NCI-H128 (cell line): ENCODE measurements at regions not wholly inside any gene's neighbourhood (a gene's known extent, or its start where the extent isn't known, plus 50 kb on each side); places are given as distances from the start of the nearest gene placed in this dataset.

Experiments
- DNase-seq: peaks from one replicate; lab custom pipeline; 2025; ENCODE audit not compliant: unreplicated experiment; lab: John Stamatoyannopoulos, UW

- no peak for DNase-seq
Observed at GRCh38 chr16:7185689-7186088, 147.0 kb upstream of the RBFOX1 start.

GRCh38 chr16:7185165-7185564 lies 147.5 kb upstream of the RBFOX1 start:
- no peak for DNase-seq

- no peak for DNase-seq
Observed at GRCh38 chr16:7183768-7184167, 148.9 kb upstream of the RBFOX1 start.

- DNase-seq: no peak
Observed at GRCh38 chr16:7182510-7183109, 150.0 kb upstream of the RBFOX1 start.

DNA sequence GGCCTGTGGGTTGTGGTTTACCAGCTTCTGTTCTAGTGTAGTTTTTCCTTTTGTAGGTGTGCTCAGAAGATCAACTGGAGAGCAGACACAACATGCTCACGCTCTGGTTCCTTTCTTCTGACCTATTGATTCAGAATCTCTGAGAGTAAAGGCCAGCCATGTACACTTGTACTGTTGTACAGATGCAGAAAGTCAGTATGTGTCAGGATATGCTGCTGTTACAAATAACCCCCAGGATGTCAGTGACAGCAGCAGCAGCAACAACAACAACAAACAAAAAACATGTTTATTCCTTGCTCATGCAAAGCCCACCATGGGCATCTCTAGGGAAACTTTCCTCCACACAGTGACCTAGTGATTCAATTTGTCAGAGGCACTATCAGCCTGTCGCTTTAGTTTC lies 154.8 kb upstream of the RBFOX1 start:
- DNase-seq: no peak

- no peak for DNase-seq
Observed at GRCh38 chr16:7171151-7171550, 161.5 kb upstream of the RBFOX1 start.

GRCh38 chr16:7167626-7168025 lies 165.0 kb upstream of the RBFOX1 start:
- no peak for DNase-seq

DNA sequence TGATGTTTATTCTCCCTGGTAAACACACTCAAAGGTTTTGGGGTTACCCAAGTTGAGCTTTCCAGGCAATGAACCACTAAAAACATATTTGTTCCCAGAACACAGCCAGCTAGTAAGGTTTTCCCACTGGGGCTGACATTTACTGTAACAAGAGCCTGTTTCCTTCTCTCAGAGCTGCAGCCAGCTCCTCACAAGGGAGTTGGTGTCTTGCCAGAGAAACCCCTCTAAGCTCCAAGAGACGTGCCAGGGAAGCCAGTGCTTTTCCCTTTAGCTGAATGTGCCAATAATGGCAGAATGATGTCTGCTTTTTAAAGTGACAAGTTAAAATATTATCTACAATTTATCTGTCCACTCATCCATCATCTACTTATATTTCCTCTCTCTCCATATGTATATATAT lies 170.8 kb upstream of the RBFOX1 start:
- no peak for DNase-seq

GRCh38 chr16:7160093-7160492 lies 172.6 kb upstream of the RBFOX1 start:
- no peak for DNase-seq

GRCh38 chr16:7158481-7158880 lies 174.2 kb upstream of the RBFOX1 start:
- DNase-seq: no peak

DNA sequence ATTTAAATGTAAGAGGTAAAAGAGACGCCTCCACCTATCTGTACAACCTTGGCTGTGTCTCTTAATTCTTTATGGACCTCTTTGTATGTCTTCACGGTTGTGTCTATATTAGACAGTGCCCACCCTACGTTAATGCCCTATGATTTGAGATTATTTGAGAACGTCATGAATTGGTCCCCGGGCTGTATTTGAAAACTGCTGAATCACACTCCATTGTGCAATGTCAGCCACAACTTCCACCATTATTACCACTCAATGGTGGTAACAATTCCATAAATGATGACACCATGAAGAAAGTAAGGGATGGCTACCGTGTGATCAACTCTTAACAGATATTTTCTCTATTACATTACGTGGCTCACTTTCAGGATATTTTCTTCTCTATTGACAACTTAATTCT lies 182.4 kb upstream of the RBFOX1 start:
- no peak for DNase-seq

GRCh38 chr16:7148606-7149005 lies 184.0 kb upstream of the RBFOX1 start:
- DNase-seq: no peak

- no peak for DNase-seq
Observed at GRCh38 chr16:7140899-7141298, 191.7 kb upstream of the RBFOX1 start.

DNA sequence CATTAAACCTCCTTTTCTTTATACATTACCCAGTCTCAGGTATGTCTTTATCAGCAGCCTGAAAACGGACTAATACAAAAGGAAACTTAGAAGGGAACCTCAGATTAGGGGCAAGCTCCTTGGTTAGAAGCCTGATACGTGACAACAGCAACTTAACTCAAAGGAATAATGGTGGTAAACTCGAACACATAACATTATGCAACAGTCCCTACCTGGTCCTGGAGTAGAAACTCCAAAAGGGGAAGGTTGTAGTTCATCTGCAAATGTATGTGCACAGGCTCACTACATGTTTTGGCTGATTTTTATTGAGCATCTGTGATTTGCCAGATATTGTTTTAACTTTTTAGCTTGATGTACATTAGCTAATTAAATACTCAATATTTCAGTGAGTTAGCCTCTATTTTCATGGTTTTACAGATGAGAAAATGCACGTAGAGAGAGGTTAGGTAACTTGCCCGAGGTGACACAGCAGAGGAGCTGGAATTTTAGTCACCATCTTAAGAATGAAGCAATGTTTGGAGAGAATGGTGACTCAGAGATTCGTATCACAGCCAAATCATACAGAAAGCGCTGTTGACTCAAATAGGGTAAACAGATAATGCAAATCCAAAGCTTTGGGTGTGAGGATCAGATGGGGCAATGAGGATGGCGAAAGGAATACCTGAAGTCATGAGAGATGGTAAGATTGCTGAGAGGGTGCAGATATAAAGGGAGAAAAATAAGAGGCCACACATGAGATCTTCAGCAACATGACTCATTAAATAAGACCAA lies 194.9 kb upstream of the RBFOX1 start:
- no peak for DNase-seq

DNA sequence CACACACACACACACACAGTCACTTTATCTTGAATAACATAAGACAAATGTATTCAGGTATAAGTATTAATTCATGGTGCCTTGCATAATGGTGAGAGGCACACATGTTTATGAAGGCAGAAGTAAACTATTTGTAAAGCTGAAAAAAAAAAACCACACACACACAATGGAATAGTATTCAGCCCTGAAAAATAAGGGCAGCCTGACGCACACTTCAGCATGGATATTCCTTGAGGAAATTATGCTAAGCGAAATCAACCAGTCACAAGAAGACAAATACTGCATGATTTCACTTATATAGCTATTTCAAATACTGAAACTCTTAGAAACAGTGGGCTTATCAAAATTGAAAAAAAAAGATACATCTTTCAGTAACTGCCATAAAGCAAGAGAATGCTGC lies 200.2 kb upstream of the RBFOX1 start:
- no peak for DNase-seq

GRCh38 chr16:7124701-7125100 lies 207.9 kb upstream of the RBFOX1 start:
- DNase-seq: no peak

DNA sequence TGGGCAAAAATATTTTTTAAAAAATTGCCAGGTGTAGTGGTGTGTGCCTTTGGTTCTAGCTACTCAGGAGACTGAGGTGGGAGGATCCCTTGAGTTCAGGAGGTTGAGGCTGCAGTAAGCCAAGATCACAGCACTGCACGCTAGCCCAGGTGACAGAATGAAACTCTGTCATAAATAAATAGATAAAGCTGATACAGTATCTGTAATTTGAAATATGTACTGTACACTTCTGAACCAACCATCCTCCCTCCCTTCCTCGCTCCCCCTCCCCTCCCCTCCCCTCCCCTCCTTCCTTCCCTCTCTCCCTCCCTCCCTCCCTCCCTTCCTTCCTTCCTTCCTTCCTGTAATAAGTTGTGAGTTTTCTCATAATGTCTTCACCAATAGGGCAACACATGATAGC lies 208.4 kb upstream of the RBFOX1 start:
- no peak for DNase-seq

DNA sequence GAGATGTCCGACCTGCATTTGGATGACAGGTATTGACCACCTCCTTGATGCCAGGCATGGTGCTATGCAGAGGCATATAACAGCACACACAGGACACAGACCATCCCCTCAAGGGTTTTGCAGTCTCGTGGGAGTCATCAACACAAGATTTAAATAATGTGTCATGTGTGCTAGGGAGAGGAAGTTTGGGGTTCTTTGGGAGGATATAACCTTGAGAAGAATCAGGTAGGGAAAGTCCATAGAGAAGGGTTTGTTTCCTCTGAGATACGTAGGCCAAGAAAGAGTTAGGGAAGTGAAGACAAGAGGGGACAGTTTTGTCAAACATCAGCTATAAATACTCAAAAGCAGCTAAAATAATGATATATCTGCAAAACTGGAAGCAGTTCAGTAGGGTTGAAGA lies 215.9 kb upstream of the RBFOX1 start:
- no peak for DNase-seq

- DNase-seq: no peak
Observed at GRCh38 chr16:7115898-7116297, 216.7 kb upstream of the RBFOX1 start.

- no peak for DNase-seq
Observed at GRCh38 chr16:7113949-7114348, 218.7 kb upstream of the RBFOX1 start.

- no peak for DNase-seq
Observed at GRCh38 chr16:7113395-7113794, 219.2 kb upstream of the RBFOX1 start.

DNA sequence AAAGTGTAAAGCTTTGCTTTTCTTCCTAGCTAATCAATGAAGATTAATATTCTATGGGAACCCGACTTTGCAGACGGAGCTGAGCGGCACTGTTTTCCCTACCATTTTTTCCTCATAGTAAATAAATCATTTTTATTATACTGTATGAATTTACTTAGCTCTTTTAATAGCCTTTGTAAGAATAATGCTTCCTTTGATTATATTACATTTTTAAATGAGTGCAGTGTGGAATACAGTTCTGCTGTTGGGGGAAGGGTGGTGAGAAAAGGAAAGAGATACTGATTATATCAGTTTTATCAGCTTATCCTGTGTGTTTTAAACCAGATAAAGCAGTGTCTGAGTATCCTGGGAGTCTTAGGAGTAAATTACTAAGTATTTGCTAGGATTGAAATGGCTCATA lies 221.4 kb upstream of the RBFOX1 start:
- DNase-seq: no peak

DNA sequence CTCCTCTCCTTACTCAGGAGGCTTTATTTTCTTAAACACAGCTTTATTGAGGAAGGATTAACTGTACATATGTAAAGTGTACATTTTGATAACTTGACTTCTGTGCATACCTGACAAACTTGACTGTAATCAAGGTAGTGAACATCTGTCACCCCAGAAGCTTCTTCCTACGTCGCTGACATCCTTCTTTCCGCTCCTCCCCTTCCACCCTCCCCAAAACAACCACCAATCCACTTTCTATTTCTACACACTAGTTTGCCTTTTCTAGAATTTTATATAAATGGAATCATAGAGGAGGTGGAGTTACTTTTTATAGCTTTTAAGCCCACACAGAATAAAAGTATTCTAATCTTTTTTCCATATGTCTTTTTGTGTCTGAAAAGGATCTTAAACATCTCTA lies 225.2 kb upstream of the RBFOX1 start:
- no peak for DNase-seq
